GM23338 (cell line): ENCODE measurements at regions not wholly inside any gene's neighbourhood (a gene's known extent, or its start where the extent isn't known, plus 50 kb on each side); places are given as distances from the start of the nearest gene placed in this dataset.

Source experiments
- CTCF ChIP-seq, 2 experiments: fragments of 200-600 bp in 1 of 2; sonication (generic) in 1 of 2; conservative IDR thresholded peaks; 2 replicates each; pipeline versions ENCODE4 v1.5.1 to v1.6.1; 2016 to 2017; ENCODE audit warnings: antibody characterized with exemption in 2 of 2, low read depth in 2 of 2, mild to moderate bottlenecking in 2 of 2, moderate library complexity in 1 of 2
- EZH2 ChIP-seq: fragments of 200-600 bp; sonication (generic); IDR thresholded peaks from one replicate; pipeline ENCODE4 v1.8.0; 2017; ENCODE audit warnings: antibody characterized with exemption, mild to moderate bottlenecking, low read depth; ENCODE audit not compliant: unreplicated experiment
- EZH2phosphoT487 ChIP-seq: fragments of 200-600 bp; sonication (generic); IDR thresholded peaks from one replicate; pipeline ENCODE4 v1.8.1; 2018; ENCODE audit warnings: antibody characterized with exemption; ENCODE audit not compliant: unreplicated experiment

- no peak for TF ChIP-seq EZH2phosphoT487
- TF ChIP-seq CTCF (conservative IDR thresholded peaks at IDR 0.05; ENCODE audit: low read depth in 2 of 2) = peak; percentile 44 to 74
- no peak for TF ChIP-seq EZH2
These were observed 91.5 kb upstream of the C3orf80 start for GRCh38 chr3:160133757-160134156.
